ENCODE measurements at regions not wholly inside any gene's neighbourhood (a gene's known extent, or its start where the extent isn't known, plus 50 kb on each side); places are given as distances from the start of the nearest gene placed in this dataset.

GRCh38 chr13:69069554-69070133, 1038.0 kb upstream of the ATXN8OS start:
- POLR2A ChIA-PET, result no interaction called here

GRCh38 chr13:69050696-69051095, 1056.9 kb upstream of the ATXN8OS start:
- Histone ChIP-seq H3K27ac (ENCODE audit: extremely low read depth, low read depth, low read length) (no peak overlapping the region), H3K36me3 (ENCODE audit: control insufficient read depth in 2 of 2, insufficient read depth in 1 of 2, low read length in 2 of 2) (no peaks in the 10 kb centered on the region), H3K4me1 (ENCODE audit: control insufficient read depth, insufficient read depth, low read length) (no peaks in the 10 kb centered on the region), H3K9me3 (ENCODE audit: control insufficient read depth, insufficient read depth, low read depth, low read length) (no peaks in the 10 kb centered on the region), H3K4me3 (ENCODE audit: low read depth, low read length) (no peak overlapping the region)
- ChIA-PET POLR2A (no interaction called here), CTCF (interaction anchor here (0.6 kb wide), 1 partner anchor 1111 kb away, joined by 3 read pairs; no protein-coding TSS in a partner anchor)
- TF ChIP-seq ZNF2 (tag by site-specific recombination; IDR thresholded peaks at IDR 0.05) (no peak), ZNF488 (tag by site-specific recombination; IDR thresholded peaks at IDR 0.05) (no peak), TCF7L2 (IDR thresholded peaks at IDR 0.05; ENCODE audit: borderline replicate concordance, low read depth, low read length) (no peak), ZBTB1 (tag by site-specific recombination; IDR thresholded peaks at IDR 0.05) (no peak)

More at GRCh38 chr13:69069554-69070133, 1038.0 kb upstream of the ATXN8OS start:
- CTCF ChIA-PET, result interaction anchor here (0.6 kb wide), 1 partner anchor 415 kb away, joined by 7 read pairs; no protein-coding TSS in a partner anchor
- no peak for TF ChIP-seq ZNF518A (tag by site-specific recombination; conservative IDR thresholded peaks at IDR 0.05; ENCODE audit: low read depth)
- no peak for TF ChIP-seq ZNF112 (tag by site-specific recombination; IDR thresholded peaks at IDR 0.05)
- TF ChIP-seq ZNF660 (tag by site-specific recombination; IDR thresholded peaks at IDR 0.05), result no peak
- no peak for TF ChIP-seq ZNF610 (tag by site-specific recombination; IDR thresholded peaks at IDR 0.05; ENCODE audit: borderline replicate concordance)
- no peak for TF ChIP-seq TRIM28 (IDR thresholded peaks at IDR 0.05; ENCODE audit: borderline replicate concordance, low read length)
- TF ChIP-seq ZNF558 (tag by site-specific recombination; IDR thresholded peaks at IDR 0.05), result no peak
- no peak for TF ChIP-seq ZXDB (tag by site-specific recombination; IDR thresholded peaks at IDR 0.05)
- no peak for TF ChIP-seq ZNF701 (tag by site-specific recombination; IDR thresholded peaks at IDR 0.05)
- no peak for TF ChIP-seq FEZF1 (tag by site-specific recombination; IDR thresholded peaks at IDR 0.05)
- Histone ChIP-seq H3K9me3 (ENCODE audit: control insufficient read depth, insufficient read depth, low read depth, low read length) (no peaks in the 10 kb centered on the region), H3K4me3 (ENCODE audit: low read depth, low read length) (no peak overlapping the region), H3K4me1 (ENCODE audit: control insufficient read depth, insufficient read depth, low read length) (no peaks in the 10 kb centered on the region), H3K36me3 (ENCODE audit: control insufficient read depth in 2 of 2, insufficient read depth in 1 of 2, low read length in 2 of 2) (no peaks in the 10 kb centered on the region), H3K27ac (ENCODE audit: extremely low read depth, low read depth, low read length) (no peak overlapping the region)

GRCh38 chr13:69044629-69045028, 1063.0 kb upstream of the ATXN8OS start:
- Histone ChIP-seq H3K4me3 (ENCODE audit: low read depth, low read length) (no peak overlapping the region), H3K27ac (ENCODE audit: extremely low read depth, low read depth, low read length) (no peak overlapping the region), H3K4me1 (ENCODE audit: control insufficient read depth, insufficient read depth, low read length) (no peaks in the 10 kb centered on the region), H3K36me3 (ENCODE audit: control insufficient read depth in 2 of 2, insufficient read depth in 1 of 2, low read length in 2 of 2) (no peaks in the 10 kb centered on the region), H3K9me3 (ENCODE audit: control insufficient read depth, insufficient read depth, low read depth, low read length) (no peaks in the 10 kb centered on the region)
- ChIA-PET CTCF (no interaction called here), POLR2A (no interaction called here)
- TF ChIP-seq ZNF664 (tag by site-specific recombination; IDR thresholded peaks at IDR 0.05) (no peak), ZFP41 (tag by site-specific recombination; IDR thresholded peaks at IDR 0.05; ENCODE audit: borderline replicate concordance) (no peak), ZNF354C (tag by site-specific recombination; IDR thresholded peaks at IDR 0.05; ENCODE audit: borderline replicate concordance, low read depth) (no peak), ZNF394 (tag by site-specific recombination; IDR thresholded peaks at IDR 0.05; ENCODE audit: borderline replicate concordance) (no peak), KLF7 (tag by site-specific recombination; IDR thresholded peaks at IDR 0.05; ENCODE audit: borderline replicate concordance) (no peak), HIC1 (tag by site-specific recombination; IDR thresholded peaks at IDR 0.05) (no peak), IKZF3 (tag by site-specific recombination; IDR thresholded peaks at IDR 0.05) (no peak)
